T-helper 1 cell (primary cell): ENCODE measurements at regions not wholly inside any gene's neighbourhood (a gene's known extent, or its start where the extent isn't known, plus 50 kb on each side); places are given as distances from the start of the nearest gene placed in this dataset.

Experiments used
- DNase-seq, 5 donors: peaks; one replicate each; pipeline ENCODE4 v3.0.0-alpha.2; 2012 to 2020

- no peak for DNase-seq
Measured at GRCh38 chr13:47148543-47148942, 251.7 kb upstream of the HTR2A start.

GRCh38 chr13:47147812-47148119, 250.9 kb upstream of the HTR2A start:
- no peak for DNase-seq

GRCh38 chr13:47146991-47147811, 250.3 kb upstream of the HTR2A start:
- no peak for DNase-seq

DNA sequence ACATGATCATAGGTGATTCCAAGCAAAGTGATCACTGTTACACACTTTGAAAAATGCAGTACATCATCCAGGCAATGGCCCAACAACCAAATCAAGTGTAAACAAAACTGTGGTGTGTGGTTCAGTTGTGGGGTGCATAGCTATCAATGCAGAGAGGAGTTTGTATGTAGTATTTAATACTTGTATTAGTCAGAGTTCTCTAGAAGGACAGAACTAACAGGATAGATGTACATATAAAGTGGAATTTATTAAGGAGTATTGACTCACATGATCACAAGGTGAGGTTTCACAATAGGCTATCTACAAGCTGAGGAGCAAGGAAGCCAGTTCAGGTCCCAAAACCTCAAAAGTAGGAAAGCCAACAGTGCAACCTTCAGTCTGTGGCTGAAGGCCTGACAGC, 249.3 kb upstream of the HTR2A start:
- DNase-seq: no peak

DNA sequence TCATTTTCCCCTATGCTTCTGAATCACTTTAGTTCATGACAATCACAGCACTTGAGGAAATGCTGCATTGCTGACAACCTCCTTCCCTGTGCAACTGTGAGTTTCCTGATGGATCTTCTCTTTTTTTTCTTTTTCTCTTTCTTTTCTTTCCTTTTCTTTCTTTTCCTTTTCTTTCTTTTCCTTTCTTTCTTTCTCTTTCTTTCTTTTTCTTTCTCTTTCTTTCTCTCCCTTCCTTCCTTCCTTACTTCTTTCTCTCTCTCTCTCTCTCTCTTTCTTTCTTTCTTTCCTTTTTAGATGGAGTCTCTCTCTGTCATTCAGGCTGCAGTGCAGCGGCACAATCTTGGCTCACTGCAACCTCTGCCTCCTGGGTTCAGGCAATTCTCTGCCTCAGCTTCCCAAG, 247.9 kb upstream of the HTR2A start:
- no peak for DNase-seq

- no peak for DNase-seq
Measured at GRCh38 chr13:47142105-47142504, 245.3 kb upstream of the HTR2A start.

GRCh38 chr13:47139519-47139918, 242.7 kb upstream of the HTR2A start:
- DNase-seq: no peak

GRCh38 chr13:47136504-47136941, 239.7 kb upstream of the HTR2A start:
- DNase-seq: no peak

DNA sequence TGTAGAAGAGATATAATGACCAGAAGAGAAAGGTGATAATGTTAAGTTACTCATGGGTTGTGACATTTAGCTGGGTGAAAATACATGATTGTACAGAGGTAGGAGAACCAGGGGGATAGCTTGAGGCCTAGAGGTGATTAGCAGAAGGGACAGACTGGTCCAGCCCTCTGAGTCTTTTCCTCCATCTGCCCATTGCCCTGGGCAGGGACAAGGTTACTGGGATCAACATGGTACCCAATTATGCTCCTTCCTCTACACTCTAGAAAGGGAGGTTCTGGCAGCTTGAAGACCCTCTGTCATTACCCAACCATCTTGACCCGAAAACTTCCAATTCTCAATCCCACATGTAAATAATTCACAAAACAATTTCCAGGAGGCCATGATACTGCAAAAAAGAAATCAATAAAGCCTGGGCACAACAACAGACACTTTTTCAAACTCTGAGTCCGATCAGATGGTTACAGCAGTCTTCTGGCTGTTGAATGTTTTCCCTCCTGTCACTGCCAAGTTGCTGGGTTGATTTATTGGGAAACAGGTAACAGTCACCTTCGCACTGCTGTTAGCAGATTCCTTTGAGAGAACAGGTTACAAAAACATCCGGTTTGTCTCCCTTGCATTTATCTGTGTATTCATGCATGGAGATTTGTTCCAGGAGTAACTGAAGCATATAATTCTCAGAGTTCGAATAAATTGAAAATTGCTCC, 239.1 kb upstream of the HTR2A start:
- no peak for DNase-seq

GRCh38 chr13:47134939-47135489, 238.2 kb upstream of the HTR2A start:
- DNase-seq: no peak

DNA sequence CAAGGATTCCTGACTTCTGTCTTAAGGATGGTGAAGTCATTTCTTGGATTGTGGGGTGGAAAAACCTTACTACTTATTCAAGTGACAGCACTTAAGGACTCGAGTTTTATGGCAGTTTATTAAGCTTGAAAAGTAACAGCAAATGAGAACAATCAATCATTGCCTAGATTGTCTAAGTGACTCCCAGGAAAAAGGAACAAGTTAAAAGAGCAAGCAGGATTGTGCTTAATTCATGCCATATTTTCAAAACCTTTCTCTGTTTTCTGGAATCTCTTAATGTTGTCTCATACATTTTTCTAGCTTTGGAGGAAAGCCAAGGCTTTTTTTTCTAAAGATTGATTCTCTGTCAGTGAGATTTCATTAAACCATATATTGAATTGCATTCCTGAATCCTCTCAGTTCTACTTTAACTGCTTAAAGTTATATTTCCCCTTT, 236.2 kb upstream of the HTR2A start:
- DNase-seq: no peak

GRCh38 chr13:47129461-47129860, 232.6 kb upstream of the HTR2A start:
- DNase-seq: no peak

DNA sequence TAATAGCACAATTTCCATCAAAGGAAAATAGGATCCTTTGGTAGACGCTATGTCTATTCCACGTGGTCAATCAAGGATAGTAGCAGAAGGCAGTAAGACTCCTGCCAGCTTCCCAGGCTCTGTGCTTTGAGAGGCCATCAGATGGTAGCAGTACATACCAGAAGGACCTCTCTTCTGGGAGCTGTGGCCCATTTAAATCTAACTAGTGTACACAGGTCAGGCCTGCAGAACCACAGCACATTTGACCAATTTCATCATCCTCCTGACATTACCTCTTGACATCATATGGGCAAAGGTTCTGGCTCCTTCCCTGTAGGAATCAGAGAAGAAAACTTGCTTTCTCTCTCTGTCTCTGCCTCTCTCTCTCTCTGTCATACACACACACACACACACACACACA, 229.6 kb upstream of the HTR2A start:
- no peak for DNase-seq

DNA sequence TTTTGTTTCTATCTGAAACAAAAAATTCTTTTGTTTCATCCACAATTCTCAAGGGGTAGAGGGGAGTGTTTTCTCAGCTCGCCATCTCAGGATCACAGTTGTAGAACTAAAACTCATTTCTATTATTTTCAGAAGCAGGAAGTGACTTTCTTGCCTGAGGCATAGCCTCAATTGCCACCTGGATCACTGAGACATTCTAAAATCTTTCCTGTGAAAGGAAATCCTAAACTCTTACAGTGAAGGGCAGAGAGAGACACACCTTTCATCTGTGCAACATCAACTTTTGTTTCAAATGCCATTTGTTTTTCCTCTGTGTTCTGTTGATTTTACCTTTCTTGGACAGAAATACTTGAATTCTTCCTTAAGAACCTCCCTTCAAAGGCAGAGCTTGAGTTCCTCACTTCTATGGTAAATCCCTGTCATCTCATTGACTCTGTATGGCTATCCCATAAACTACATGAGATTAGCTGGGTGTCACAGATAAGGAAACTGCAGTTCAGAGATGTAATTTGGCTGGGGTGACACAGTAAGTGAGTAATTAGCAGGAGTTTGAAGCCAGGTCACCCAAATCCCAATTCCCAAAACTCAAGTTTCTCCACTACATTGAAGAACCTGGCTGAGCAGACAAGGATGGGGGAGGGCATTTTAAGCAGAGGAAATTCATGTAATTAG, 224.4 kb upstream of the HTR2A start:
- no peak for DNase-seq

GRCh38 chr13:47120282-47120681, 223.4 kb upstream of the HTR2A start:
- DNase-seq: no peak

DNA sequence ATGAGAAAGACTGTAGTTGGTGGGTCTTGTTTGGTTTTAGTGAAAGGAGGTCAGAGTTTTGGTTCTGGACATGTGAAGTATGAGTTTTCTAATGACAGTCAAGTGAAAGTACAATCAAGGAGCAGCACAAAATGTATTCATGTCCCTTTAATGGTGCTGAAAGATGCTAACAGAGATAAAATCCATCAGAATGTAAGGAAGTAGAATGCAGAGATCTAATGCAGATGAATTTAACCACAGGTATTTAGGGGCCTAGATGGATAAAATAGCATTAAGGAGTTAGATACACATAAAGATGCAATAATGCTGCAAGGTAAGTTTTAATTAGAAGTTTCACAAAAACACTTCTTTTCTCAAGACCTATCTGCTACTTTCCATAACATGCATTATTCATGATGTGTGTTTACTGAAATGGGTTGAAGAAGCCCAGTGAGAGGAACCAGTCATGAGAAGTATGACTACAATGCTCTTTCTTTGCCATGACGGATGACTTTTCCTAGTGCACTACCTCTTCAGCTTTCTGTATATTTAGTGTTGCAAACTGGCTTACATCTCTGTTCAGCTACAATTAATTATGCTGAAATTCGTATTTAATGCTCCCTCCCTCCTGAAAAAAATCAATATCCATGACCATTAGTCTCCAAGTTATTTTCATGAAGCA, 222.9 kb upstream of the HTR2A start:
- DNase-seq: no peak

DNA sequence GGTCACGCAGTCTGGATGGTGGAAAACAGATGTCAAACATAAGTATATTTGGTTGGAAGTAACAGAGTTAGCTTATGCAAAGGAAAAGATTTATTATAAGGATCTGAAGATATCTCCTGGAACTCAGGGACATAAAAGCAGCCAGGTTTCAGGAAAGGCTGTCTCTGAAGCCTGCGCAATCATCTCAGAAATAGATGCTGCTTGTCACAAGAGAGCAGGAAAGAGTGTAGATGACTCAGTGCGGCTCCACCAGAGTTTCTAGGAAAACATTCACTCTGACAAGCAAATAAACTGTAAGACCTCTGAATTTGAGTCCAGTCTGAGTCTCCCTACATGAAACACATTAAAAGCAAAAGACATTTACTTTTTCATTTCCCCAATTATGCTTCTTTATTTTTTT, 220.4 kb upstream of the HTR2A start:
- DNase-seq: no peak

GRCh38 chr13:47114030-47114429, 217.2 kb upstream of the HTR2A start:
- no peak for DNase-seq

- DNase-seq: no peak
Measured at GRCh38 chr13:47112903-47113299, 216.0 kb upstream of the HTR2A start.

DNA sequence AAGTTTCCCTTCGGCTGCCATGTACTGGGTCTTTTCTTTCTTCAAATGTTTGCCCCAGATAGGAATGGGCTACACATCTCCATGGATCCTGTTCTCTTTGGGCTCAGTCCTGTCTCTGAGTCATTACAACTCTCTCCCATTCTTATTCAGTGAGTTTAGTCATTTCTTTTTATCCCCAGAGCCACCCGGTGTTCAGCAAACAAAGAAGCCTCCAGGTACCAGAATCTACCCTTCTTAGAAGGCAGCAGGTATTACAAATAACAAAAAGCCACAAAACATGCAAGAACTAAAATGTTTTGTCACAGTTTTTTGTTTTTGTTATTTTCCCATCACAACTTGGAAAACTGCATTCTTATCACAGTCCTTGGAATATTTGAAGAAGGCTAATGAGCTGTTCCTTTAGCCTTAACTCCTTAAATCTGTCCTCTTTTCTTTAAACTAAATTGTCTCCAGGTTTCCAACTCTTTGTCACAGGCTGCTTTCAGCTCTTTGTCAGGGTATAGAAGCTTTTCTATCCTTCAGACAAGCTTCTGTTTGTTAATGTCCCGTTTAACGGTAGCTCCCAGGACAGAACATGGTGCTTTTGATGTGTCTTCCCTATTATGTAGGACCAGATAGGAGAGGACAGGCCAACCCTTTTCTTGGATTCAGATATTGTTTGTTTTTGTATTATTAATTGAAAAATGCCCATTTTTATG, 215.5 kb upstream of the HTR2A start:
- DNase-seq: no peak

DNA sequence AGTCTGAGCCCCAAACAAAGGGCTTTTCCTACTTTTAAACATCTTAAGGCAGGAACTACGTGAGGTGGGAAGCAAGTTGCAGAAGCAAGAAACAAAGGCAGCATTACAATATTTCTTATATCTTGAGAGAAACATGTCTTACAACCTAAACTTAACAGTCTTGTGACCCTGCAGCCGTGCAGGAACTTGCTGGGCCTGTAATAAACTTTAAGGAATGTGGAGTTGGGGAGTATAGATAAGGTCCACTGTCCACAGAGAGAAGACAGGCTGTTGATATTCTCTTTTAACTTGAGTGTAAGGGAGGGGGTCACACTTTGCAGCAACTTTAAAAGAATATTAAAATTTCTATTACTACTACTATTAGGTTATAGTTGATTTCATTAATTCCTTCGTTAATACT, 214.6 kb upstream of the HTR2A start:
- no peak for DNase-seq

GRCh38 chr13:47110833-47111240, 214.0 kb upstream of the HTR2A start:
- DNase-seq: no peak
